Activated T-cell treated with anti-CD3 and anti-CD28 coated beads, Interleukin-2, amount 50 U/mL, for 1 hour (primary cell): ENCODE measurements at regions not wholly inside any gene's neighbourhood (a gene's known extent, or its start where the extent isn't known, plus 50 kb on each side); places are given as distances from the start of the nearest gene placed in this dataset.
"Not testable (repeated sequence)": the region's sequence is repeated elsewhere in the genome, so short reads cannot be mapped to it uniquely, and the experiment has no call there.

ENCODE experiments used
- DNase-seq: peaks from one replicate; pipeline ENCODE4 v3.0.0-alpha.2; 2020

DNA sequence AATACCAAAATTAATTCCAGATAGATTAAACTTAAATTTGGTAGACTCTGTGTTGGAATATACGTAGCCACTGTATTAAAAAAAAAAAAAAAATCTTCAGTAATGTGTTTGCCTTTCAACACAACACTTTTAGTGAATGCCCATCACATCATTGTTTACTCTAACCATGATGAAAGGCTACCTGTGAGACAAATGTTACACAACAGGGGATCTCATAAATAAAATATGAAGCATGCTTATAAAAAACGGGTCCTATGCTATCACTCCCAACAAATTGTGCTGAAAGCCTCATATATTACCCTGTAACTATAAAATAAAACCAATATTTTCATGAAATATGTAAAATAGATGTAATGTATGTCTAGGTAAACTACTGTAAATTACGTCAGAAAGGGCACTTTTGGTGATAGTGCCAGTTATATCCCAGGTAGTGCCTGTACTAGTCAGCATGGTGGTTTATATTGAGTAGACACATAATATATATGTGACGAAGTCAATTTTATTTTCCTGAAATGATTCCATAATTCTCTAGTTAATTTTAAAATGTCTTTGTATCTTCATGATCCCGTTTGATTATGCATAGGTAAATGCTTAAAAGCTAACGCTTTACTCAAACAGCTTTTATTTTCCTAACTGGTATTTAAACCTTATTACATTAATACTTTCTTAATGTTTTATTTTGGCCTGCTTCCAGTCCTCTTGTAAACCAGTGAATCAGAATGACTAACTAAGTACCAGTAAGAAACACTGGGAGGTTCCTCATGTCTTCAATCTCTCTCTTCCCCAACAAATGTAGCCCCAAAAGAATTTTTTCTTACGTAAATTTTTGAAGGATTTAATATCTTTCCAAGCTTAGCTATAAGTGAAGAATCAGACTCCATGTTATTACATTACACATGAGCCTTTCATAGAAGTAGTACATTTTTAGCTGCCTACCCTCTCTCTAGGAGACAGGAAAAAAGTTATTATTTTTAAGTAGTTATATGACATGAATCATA is 420.3 kb downstream of the GABRG2 start:
- DNase-seq, result no peak

DNA sequence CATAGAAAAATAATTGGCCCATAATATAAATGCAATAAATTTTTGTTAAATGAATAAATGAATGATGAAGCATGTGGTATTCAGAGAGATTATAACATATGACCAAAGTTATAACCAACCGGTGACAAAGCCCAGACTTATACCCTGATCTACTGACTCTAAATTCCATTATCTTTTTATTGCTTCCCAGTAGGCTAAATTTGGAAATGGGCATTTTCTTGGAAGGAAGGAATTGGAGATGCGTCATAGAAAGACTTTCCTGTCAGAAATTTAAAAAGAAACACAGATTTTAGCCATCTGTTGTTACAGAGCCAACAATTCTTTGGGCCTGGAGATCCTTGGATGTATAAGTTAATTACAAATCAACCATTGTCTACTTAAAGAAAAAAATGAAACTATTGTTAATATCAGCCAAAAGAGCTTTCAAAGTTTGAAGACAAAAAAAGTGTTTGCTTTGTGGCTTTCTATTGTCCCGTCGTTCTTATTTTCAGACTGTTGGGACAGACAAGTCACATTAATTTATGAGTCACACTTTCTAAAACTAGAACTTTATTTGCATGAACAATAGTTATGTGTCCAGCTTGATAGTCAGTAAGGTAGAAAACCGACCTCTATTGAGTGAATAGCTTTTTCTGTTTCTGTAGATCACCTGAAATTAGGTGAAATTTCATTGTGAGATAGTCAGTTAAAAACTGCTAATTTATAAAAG is 428.7 kb downstream of the GABRG2 start:
- no peak for DNase-seq

DNA sequence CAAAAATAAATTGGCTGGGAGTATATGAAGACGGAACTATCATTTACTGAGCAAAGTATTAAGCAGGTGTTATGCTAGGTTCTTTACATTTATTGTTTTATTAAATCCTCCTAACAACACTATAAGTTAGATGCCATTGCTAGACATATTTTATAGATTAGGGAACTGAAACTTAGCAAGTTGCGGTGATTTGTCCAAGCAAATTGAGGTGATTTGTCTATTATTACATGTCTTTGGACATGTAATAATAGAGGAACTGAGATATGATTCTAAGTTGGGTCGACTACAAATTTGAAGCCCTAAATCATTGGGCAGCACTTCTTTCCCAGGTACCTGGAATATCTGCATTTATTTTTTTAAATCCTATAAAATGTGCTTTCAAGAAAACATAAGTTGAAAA is 429.9 kb downstream of the GABRG2 start:
- DNase-seq, result no peak

DNA sequence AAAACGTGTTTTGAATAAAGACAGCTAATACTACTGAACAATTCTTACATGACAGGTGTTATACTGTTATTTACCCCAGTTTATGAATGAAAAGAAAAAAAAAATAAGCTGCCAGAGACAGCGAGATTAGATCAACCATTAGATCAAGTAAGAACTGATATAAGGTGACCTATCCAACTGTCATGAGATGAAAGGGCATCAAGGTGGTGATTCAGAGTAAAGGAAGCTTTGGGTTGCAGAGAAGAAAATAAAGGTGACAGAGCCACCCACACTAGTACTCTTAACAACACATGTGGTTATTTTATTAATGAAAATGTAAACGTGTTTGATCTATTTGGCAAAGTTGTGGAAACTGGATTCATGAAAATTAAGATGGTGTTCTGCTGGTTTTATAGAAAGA is 435.2 kb downstream of the GABRG2 start:
- no peak for DNase-seq

DNA sequence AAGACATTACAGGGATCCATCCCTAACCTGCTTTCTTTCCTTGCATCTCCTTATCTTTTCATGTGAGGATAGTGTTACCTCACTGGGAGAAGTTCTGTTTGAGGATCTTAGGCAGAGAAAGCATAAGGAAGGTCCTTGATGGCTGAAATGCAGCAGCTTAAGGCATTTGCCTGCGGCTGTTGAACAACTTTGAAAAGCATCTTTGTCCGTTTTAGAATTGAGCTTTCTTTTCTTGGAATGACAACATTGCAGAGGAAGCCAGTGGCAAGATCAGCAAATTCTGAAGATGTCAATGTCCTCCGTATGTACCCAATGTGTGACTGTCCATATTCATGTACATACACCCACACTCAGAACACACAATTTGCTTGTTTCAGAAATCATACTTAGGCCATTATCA is 436.2 kb downstream of the GABRG2 start:
- DNase-seq, result no peak

DNA sequence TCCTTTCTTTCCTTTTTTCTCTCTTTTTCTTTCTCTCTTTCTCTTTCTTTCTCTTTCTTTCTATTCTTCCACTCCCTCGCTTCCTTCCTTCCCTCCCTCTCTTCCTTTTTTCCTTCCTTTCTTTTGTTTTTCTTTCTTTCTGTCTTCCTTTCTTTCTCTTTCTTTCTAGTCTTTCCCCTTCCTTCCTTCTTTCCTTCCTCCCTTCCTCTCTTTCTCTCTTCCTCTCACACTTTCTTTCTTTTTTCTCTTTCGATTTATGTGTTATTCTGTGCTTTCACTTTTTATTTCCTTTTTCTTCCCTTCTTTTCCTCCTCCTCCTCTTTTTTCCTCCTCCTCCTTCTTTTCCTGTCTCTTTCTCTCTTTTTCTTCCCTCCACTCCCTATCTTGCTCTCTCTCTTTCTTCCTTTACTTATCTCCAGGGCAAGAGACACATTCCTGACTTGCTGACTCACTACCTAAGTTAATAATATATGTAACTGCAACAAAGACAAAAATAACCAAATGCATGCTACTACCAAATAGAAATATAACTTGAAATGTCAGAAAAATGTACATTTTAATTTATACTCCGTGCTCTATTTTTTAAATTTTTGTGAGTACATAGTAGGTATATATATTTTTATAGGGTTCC is 445.5 kb downstream of the GABRG2 start:
- no peak for DNase-seq

DNA sequence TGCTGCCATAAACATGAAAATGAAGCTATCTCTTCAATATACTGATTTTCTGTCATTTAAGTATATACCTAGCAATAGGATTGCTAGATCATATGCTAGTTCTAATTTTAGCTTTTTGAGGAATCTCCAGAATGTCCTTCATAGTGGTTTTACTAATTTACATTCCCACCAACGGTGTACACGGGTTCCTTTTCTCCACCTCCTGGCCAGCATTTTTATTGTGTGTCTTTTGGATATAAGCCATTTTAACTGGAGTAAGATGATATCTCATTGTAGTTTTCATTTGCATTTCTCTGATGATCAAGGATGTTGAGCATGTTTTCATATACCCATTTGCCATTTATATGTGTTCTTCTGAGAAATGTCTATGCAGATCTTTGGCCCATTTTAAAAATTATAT is 446.5 kb downstream of the GABRG2 start:
- no peak for DNase-seq

DNA sequence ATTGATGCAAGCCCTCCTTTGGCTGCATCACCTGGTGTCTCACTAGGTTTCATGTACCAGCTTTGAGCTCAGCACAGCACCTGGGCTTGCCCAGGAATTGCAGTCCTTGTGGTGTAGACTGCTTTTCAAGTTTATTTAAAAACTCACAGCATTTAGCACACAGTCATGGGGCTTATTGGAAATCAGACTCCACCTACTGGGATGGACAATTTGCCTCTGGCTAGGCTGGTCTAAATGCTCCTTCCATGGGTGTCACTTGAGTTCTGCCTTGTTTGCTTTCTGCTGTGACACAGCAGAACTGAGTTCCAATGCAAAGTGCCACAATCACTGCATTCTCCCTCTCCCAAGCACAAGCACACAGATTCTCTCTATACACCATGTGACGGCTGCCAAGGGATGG is 453.3 kb downstream of the GABRG2 start:
- DNase-seq, result no peak

DNA sequence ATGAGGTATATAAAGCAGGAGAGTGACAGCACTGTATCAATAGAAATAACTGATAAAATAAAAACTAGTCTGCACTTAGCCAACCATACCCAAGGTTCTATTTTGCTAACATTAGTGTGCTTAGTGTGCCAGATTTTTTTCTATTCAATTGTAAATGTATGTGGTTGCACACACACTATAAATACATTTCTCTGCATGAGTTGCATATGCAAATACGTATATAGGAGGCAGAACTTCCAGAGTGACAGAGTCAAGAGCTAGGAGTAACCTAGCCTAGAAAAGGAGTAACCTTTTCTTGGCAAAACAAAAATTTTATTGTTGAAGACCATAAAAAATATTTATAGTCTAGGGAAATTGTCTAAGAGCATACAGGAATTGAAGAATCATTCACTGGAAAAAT is 461.6 kb downstream of the GABRG2 start:
- no peak for DNase-seq

DNA sequence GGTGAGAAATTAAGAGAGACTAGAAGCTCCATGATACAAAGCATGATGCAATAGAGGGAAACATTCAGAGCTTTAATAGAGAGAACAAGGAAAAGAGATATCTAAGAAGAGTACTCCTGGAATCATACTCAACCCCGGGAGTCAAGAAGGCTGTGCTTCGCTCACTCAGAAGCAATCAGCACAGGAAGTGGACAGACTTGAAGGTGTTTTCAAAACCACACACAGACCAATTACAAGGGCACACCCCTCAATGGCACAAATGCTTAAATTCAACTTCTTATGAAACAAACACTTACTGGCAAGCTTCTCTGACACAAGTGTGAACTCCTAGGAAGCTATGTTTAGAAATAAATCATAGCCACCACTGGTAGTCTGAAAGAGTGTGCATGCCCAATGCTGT is 462.3 kb downstream of the GABRG2 start:
- DNase-seq, result no peak

DNA sequence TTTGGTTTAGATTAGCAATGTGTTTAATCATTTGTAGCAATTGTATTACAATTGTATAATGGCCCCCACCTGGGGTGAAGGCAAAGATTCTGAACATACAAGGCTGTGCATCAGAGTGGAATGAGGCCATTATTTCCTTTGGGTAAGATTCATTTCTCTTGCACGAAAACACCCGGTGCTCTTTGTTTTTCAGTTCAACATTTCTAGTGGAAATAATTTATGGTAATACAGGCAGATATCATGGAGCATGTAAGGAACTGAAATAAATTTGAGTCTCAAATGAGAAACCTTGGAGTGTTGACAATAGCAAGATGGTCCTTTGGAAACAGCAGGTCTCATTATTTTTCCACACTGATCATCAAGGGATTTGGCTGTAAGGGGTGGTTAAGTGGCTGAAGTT is 475.9 kb downstream of the GABRG2 start:
- no peak for DNase-seq

DNA sequence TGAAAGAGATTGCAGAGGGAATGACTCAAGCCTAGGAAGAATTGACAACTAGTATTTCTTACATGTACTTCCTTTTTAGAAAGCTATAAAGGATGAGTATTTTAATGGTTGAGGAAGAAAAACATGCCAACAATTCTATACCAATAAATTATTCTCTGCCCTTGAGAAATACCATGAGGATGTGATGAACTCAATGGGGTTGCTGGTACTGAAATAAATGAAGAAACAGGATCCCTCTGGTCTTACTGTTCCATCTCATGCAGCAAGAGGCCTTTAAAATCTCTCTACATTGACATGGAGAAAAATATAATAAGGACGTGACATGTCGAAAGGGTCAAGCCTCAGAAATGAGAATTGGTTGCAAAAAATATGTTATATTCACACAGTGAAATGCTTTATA is 477.3 kb downstream of the GABRG2 start:
- no peak for DNase-seq

DNA sequence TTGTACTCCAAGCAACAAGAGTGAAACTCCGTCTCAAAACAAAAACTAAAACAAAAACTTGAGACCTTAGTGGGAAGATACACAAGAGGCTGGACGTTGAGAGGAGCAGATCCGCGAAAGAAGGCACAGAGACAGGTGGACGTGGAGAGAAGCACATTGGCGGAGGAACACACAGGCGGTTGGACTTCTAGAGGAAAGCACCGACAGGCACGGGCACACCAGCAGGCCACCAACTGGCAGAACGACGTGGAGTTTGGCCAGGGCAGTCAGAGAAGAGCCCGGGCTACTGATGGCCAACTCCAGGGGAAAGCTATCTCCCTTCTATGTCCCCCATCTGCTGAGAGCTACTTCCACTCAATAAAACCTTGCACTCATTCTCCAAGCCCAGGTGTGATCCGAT is 482.7 kb downstream of the GABRG2 start:
- DNase-seq, result no peak

DNA sequence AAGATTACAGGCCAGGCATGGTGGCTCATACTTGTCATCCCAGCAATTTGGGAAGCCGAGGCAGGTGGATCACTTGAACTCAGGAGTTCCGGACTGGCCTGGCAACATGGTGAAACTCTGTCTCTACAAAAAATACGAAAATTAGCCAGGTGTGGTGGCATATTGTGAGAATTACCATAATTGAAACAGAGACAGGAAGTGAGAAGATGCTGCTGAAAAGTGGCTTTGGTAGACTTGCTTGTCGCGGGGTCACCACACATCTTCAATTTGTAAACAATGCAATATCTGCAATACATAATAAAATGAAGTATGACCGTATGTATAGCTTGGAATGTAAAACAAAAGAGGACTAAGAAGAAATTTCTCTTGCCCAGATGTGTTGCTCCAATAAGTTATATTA is 490.5 kb downstream of the GABRG2 start:
- no peak for DNase-seq

DNA sequence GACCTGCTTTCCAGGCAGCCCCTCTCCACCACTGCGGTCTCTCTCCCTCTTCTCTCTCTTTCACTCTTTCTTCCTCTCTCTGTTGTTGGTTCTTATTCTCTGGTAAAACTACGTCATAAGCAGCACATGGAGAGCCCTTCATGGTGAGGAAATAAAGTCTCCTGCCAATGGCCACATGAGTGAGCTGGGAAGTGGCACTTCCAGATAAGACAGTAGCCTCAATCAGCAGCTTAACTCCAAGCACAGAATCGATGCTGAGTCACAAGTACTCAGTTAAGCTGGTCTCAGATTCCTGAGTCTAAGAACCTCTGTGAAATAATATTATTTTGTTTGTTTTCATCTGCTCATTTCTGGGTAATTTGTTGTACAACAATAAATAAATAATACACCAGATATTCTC is 500.1 kb downstream of the GABRG2 start:
- no peak for DNase-seq

DNA sequence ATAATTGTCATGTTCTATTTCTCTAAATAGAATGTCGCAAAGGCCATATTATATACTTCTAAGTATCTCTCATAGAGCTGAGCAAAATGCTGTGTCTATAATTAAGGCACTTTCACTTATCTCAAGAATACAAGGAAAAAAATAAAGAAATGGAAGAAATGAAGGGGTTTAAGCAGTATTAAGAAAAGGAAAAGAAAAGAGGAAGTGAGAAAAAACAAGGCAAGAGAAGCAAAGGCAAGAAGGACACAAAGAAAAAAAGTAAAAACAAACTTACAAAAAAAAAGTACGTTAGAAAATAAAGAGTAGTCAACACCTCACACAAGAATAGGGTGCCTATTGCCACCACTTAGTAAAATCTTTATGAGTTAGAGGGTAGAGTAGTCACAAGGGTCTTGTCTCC is 506.2 kb downstream of the GABRG2 start:
- no peak for DNase-seq

DNA sequence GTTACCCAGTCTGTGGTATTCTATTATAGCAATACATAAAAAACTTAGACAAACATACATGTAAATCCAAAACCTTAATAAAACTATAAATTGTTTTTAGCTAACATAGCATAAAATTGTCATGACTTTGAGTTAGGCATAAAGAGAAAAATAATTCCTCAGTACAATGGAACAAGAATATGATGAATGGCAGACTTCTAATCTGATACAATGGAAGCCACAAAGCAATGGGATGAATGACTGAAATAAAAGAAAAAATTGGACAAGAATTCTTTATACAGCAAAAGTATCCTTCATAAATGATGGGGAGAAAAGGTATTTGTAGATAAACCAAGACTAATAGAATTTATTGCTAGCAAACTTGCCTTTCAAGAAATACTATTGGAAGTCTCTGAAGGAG is 524.2 kb downstream of the GABRG2 start:
- DNase-seq, result no peak

DNA sequence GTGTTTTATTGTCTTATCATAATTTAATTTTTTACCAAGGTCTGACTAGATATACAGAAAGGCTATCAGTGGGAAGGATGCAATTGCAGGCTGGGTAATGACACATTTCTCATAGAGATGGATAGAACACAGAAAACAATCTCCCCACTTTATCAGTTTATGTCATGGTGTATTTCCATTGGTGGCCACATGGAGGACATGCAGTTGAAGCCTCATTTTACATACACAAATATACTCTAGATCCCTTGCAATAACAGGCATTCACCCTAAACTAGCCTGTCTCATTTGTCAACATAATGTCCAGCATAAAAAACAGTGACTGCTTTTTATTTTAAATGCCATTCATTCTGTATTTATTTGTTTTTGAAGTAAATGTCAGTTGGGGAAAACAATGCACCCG is 526.3 kb downstream of the GABRG2 start:
- DNase-seq, result no peak

DNA sequence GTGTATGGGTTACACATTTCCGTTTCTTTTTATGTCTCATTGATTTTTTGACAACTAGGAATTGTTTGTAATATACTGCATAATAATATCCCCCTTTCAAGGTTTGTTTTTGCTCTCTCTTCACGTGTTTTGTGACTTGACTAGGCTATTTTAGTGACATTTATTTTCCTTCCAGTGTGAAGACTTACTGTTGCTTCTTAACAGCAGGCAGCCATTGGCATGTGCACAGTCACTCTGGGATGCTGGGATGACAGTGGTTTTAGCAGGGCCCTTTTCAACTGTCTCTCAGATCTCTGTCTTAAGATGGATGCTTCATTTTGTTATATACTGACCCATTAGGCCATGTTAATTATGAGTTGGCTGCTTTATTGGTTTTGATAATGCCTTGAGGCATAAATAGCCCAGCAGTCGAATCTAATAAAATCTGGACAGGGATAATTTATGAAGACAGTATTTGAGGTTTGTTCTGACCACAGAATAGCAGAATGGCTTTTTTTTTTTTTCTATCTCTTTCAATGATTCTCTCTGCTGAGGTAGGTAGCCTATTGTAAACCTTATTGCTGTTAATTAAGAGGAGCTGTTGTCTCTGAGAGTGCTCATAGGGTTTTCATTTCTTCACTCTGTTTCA is 536.0 kb downstream of the GABRG2 start:
- DNase-seq, result no peak

DNA sequence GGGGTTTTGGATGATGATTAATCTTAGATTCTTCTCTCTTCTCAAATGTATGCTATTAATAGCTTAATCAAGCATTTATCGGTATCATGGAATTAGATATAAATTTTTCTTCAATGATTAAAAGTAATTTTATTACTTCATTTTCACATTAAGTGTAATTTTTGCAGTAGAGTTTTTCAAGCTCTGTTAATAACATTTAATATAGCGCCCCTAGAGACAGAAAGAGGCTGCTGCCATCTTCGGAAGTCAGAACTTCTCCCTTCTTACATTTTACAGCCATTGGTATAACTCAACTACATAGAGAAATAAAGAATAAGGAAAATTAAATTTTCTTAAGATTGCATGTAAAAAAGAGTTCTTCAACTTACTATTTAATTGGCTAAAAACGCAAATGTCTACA is 540.3 kb downstream of the GABRG2 start:
- no peak for DNase-seq

DNA sequence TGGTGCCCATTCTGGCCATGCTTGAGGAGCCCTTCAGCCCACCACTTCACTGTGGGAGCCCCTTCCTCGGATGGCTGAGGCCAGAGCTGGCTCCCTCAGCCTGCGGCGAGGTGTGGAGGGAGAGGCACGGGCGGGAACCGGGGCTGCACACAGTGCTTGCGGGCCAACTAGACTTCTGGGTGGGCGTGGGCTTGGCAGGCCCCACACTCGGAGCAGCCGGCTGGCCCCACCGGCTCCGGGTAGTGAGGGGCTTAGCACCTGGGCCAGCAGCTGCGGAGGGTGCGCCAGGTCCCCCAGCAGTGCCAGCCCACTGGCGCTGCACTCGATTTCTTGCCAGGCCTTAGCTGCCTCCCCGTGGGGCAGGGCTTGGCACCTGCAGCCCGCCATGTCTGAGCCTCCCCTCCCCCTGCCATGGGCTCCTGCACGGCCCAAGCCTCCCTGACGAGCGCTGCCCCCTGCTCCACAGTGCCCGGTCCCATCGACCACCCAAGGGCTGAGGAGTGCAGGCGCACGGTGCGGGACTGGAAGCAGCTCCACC is 554.2 kb downstream of the GABRG2 start:
- DNase-seq, result not testable (repeated sequence)

DNA sequence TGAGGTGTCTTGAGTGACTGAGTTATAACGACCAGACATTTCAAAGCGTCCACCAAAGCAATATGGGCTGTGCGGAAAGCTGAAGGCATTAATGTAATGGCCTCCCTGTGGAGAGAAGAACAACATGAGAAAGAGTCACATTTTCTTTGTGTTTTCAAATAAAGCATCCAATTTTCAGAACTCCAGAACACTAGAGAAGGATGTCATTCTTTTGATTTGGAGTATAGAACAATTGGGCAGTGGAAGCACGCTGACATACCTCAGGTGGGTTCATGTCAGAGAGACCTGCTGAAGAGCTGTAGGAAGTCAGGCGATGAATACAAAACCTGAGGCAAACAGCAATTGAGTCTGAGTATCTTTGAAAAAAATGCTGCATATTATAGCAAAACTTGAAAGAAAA is 556.5 kb downstream of the GABRG2 start:
- no peak for DNase-seq

DNA sequence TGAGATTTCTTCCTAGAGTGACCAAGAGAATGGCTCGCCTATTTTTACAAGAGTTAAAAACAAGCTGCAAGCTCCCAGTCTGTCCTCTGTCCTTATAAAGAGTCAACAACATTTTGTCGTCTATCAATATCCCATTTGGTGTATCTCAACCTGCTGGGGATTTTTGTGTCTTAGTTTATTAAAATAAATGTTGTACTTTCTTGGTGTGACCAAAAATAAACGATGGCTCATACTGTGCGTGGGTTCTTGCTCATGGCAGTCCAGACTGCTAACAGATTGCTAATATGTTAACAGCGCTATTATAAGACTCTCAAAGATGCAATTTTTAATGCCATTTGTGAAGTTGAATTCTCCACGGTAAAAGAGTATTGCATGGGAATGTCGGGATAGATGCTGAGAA is 569.9 kb downstream of the GABRG2 start:
- no peak for DNase-seq
